ENCODE measurements at regions not wholly inside any gene's neighbourhood (a gene's known extent, or its start where the extent isn't known, plus 50 kb on each side); places are given as distances from the start of the nearest gene placed in this dataset.
"Not testable (repeated sequence)": the region's sequence is repeated elsewhere in the genome, so short reads cannot be mapped to it uniquely, and the experiment has no call there.

DNA sequence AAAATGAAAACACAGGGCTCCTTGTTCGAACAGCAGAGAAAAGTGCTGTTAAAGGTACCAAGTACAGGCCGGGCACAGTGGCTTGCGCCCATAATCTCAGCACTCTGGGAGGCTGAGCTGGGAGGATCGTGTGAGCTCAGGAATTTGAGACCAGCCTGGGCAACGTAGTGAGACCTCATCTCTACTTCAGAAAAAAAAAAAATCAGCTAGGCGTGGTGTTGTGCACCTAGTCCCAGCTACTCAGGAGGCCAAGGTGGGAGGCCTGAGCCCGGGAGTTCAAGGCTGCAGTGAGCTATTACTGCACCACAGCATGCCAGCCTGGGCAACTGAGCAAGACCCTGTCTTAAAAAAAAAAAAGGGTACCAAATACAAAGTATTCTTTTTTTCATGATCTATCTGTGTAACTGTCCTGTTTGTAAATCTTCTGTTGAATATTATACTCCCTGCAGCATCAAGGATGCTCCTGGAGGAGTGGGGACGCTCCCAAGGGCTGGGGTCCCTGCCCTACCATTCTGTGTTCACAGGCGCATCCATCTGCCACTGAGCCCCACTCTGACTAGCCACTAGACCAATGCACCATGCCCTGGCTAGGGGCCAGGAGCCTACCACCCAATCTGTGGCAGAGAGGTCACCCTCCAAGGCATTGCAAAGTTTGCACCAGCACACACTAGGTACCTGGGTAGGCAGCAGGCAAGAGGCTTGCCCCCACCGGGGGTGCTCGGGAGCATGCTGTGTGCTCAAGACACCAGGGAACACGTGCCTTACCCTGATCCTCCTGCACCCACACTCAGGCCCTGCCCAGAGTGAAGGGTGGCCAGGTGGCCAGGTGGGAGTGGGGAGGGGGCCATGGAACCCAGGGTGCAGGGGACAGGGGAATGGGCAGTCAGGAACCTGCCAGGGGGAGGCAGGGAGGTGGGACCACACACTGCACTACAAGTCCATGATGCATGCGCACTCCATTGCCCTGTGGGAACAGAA lies 67.3 kb upstream of the KMT2C start:
- no peak for DNase-seq (ENCODE audit: low spot score)

DNA sequence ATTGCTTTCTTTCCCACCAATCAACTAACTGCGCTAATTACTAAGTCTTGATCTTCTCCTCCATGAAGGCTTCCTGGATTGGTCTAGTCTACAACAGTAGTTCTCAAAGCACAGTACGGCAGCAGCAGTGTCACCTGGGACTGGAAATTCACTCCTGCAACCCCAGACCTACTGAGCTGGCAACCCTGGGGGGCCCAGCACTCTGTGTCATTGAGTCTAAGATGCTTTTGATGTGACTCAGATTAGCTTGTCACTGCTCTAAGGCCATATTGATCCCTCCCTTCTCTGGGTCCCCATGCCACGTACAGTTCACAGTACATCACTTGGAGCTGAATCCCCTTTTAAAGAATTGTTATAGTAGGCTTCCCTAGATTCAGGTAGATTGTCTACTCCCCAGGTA lies 65.7 kb upstream of the KMT2C start:
- DNase-seq (ENCODE audit: low spot score): no peak

DNA sequence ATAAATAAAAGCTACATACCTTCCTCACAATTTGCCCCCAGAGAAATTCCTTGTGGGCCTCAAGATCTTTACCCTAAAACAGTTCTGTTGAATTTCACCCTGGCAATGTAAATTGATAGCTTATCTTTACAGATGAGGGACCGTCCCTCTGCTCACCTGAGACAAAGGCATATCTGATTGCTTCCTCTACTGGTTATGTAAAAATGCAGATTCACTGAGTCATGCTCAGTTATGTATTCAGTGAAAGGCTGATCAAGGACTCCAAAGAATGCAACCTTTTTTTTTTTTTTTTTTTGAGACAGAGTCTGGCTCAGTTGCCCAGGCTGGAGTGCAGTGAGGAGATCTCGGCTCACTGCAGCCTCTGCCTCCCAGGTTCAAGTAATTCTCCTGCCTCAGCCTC lies 64.2 kb upstream of the KMT2C start:
- not testable (repeated sequence) for DNase-seq (ENCODE audit: low spot score)

DNA sequence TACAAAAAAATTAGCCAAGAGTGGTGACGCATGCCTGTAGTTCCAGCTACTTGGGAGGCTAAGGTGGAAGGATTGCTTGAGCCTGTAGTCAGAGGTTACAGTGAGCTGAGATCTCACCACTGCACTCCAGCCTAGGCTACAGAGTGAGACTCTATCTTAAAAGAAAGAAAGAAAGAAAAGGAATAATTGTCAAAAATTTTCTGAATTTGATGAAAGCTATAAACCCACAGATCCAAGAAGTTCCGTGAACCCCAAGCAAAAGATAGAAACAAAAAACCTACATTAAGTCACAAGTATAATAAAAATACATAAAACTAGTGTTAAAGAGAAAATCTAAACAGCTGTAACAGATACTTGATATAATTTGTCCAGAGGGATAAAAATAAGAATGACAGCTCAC lies 60.1 kb upstream of the KMT2C start:
- DNase-seq (ENCODE audit: low spot score): no peak

DNA sequence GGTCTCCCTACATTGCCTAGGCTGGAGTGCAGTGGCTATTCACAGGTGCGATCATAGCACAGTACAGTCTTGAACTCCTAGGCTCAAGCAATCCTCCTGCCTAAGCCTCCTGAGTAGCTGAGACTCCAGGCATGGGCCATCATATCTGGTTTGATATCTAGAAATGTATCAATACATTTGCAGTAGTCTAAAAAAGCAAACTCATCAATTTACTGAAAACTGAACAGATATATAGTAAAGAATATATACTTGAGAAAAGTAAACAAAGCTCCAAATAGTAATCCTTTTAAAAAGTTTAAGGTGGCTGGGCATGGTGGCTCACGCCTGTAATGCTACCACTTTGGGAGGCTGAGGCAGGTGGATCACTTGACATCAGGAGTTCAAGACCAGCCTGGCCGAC lies 57.1 kb upstream of the KMT2C start:
- no peak for DNase-seq (ENCODE audit: low spot score)

DNA sequence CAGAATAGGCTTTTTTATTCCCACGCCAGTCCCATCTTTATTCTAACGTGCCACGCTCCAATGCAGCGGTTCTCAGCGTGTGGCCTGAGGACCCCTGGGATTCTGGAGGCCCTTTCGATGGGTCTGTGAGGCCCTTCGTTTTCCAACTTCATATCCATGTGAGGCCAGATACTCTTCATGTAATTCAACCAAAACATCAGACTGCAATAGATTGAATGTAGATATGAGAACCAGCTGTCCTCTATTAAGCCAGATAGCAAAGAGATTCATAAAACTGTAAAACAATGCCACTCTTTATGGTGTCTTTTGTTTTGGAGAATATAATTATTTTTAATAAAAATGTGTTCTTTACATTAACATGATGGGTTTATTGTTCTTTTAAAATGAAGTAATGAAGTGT lies 53.2 kb upstream of the KMT2C start:
- no peak for DNase-seq (ENCODE audit: low spot score)

DNA sequence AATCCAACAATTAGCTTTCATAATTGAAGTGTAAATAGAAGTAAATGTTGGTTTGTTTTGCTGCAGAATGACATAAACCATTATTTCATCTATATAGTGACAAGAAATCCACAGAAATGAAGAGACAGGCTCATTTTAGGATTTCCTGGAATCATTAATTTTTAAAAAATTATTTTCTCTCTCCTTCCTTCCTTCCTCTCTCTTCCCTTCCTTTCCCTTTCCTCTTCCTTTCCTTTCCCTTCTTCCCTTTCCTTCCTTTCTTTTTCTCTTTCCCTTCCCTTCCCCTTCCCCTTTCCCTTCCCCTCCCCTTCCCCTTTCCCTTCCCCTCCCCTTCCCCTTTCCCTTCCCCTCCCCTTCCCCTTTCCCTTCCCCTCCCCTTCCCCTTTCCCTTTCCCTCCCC lies 51.2 kb upstream of the KMT2C start:
- DNase-seq (ENCODE audit: low spot score): no peak

DNA sequence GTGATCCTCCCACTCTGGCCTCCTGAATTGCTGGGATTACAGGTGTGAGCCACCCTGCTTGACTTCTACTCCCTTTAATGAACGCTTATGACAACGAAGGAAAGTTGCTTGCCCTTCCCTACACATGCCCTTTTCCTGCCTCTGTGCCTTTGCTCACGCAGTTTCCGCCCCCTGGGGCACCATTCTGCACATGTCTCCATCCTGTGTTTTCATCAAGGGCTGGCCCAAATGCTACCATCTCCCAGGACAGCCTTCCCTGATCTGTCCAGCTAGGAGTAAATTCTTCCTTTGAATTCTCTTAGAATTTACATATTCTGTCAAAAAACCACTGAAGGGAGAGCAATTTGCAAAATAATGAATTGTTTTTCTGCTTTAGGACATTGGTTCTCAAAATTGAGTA lies 50.0 kb upstream of the KMT2C start:
- DNase-seq (ENCODE audit: low spot score): no peak

Measured in SW480 (cell line).